ENCODE measurements at regions not wholly inside any gene's neighbourhood (a gene's known extent, or its start where the extent isn't known, plus 50 kb on each side); places are given as distances from the start of the nearest gene placed in this dataset.

DNA sequence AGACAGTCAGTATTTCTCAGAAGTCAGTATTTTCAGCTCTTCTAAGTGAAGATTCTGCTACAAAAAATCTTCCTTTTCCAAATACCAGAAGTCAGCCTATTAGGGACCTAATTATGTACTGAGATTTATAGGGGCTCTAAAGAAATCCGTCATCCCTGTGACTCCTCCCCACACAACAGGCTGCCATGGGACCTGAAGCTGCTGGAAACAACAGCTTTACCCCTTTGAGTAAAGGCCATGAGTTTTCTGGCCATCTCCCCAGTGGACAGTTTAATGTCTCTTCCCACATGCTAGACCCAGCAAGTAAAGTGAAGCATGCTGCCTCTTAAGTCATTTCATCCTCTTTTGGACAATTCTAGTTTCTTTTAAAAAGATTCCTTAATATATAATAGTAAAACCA lies 255.7 kb upstream of the ACVR2A start:
- Histone ChIP-seq H3K27me3 (ENCODE audit: insufficient read depth) (no peaks in the 10 kb centered on the region), H3K79me2 (replicated peaks; ENCODE audit: insufficient read depth) (no peaks in the 10 kb centered on the region), H2AFZ (no peak overlapping the region), H3K4me1 (ENCODE audit: insufficient read depth) (no peaks in the 10 kb centered on the region), H3K36me3 (ENCODE audit: insufficient read depth) (no peaks in the 10 kb centered on the region), H3K4me2 (no peak overlapping the region), H3K9me2 (ENCODE audit: insufficient read depth) (no peaks in the 10 kb centered on the region), H3F3A (replicated peaks; ENCODE audit: low read depth) (no peaks in the 10 kb centered on the region), H3K27ac (ENCODE audit: low read depth) (no peak overlapping the region), H4K20me1 (replicated peaks; ENCODE audit: insufficient read depth) (no peaks in the 10 kb centered on the region), H3K4me3 (no peak overlapping the region)
- peaks cover 7% of the 10 kb centered on the region for H3K9me3 Mint-ChIP-seq
- peaks cover 6% of the 10 kb centered on the region; the same call in 2 of the 3 replicates for H3K4me1 Mint-ChIP-seq
- H3K27ac Mint-ChIP-seq: no peak overlapping the region
- H3K36me3 Mint-ChIP-seq (ENCODE audit: low read depth): peaks cover 5% of the 10 kb centered on the region
- peaks cover 4% of the 10 kb centered on the region for H3K27me3 Mint-ChIP-seq (ENCODE audit: insufficient read depth, low read depth, poor library complexity)
- no peak overlapping the region for H3K4me3 Mint-ChIP-seq
- TF ChIP-seq JUNB (IDR thresholded peaks at IDR 0.05; ENCODE audit: unreplicated experiment): no peak
- TF ChIP-seq ZNF114 (CRISPR knock-in tag; IDR thresholded peaks at IDR 0.05): no peak
- TF ChIP-seq ZNF331 (CRISPR knock-in tag; IDR thresholded peaks at IDR 0.05; ENCODE audit: low read depth): no peak
- no peak for TF ChIP-seq NANOG (IDR thresholded peaks at IDR 0.05; ENCODE audit: borderline replicate concordance)
- no peak for TF ChIP-seq ETS1 (IDR thresholded peaks at IDR 0.05)
- TF ChIP-seq, protein P1, sequence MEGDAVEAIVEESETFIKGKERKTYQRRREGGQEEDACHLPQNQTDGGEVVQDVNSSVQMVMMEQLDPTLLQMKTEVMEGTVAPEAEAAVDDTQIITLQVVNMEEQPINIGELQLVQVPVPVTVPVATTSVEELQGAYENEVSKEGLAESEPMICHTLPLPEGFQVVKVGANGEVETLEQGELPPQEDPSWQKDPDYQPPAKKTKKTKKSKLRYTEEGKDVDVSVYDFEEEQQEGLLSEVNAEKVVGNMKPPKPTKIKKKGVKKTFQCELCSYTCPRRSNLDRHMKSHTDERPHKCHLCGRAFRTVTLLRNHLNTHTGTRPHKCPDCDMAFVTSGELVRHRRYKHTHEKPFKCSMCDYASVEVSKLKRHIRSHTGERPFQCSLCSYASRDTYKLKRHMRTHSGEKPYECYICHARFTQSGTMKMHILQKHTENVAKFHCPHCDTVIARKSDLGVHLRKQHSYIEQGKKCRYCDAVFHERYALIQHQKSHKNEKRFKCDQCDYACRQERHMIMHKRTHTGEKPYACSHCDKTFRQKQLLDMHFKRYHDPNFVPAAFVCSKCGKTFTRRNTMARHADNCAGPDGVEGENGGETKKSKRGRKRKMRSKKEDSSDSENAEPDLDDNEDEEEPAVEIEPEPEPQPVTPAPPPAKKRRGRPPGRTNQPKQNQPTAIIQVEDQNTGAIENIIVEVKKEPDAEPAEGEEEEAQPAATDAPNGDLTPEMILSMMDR (conservative IDR thresholded peaks at IDR 0.05; ENCODE audit: low read depth in 2 of 2): no peak
- no peak for ATAC-seq
- no peak for DNase-seq (ENCODE audit: low spot score)

- Mint-ChIP-seq H3K27me3 (ENCODE audit: insufficient read depth, low read depth, poor library complexity) (peaks cover 4% of the 10 kb centered on the region), H3K36me3 (ENCODE audit: low read depth) (peaks cover 5% of the 10 kb centered on the region), H3K4me3 (no peak overlapping the region), H3K4me1 (peaks cover 6% of the 10 kb centered on the region; the same call in 2 of the 3 replicates), H3K9me3 (peaks cover 7% of the 10 kb centered on the region), H3K27ac (no peak overlapping the region)
- ATAC-seq (no peak), DNase-seq (ENCODE audit: low spot score) (no peak)
- no peaks in the 10 kb centered on the region for H4K20me1 ChIP-seq (replicated peaks; ENCODE audit: insufficient read depth)
- no peaks in the 10 kb centered on the region for H3F3A ChIP-seq (replicated peaks; ENCODE audit: low read depth)
- H3K4me1 ChIP-seq (ENCODE audit: insufficient read depth): no peaks in the 10 kb centered on the region
- no peaks in the 10 kb centered on the region for H3K27me3 ChIP-seq (ENCODE audit: insufficient read depth)
- no peaks in the 10 kb centered on the region for H3K79me2 ChIP-seq (replicated peaks; ENCODE audit: insufficient read depth)
- no peaks in the 10 kb centered on the region for H3K36me3 ChIP-seq (ENCODE audit: insufficient read depth)
- no peak overlapping the region for H3K4me2 ChIP-seq
- no peaks in the 10 kb centered on the region for H3K9me2 ChIP-seq (ENCODE audit: insufficient read depth)
- H3K4me3 ChIP-seq: no peak overlapping the region
- no peak overlapping the region for H3K27ac ChIP-seq (ENCODE audit: low read depth)
- H2AFZ ChIP-seq: no peak overlapping the region
- no peak for TF ChIP-seq EZH2 (IDR thresholded peaks at IDR 0.05; ENCODE audit: low read depth, unreplicated experiment)
- TF ChIP-seq, protein P2, sequence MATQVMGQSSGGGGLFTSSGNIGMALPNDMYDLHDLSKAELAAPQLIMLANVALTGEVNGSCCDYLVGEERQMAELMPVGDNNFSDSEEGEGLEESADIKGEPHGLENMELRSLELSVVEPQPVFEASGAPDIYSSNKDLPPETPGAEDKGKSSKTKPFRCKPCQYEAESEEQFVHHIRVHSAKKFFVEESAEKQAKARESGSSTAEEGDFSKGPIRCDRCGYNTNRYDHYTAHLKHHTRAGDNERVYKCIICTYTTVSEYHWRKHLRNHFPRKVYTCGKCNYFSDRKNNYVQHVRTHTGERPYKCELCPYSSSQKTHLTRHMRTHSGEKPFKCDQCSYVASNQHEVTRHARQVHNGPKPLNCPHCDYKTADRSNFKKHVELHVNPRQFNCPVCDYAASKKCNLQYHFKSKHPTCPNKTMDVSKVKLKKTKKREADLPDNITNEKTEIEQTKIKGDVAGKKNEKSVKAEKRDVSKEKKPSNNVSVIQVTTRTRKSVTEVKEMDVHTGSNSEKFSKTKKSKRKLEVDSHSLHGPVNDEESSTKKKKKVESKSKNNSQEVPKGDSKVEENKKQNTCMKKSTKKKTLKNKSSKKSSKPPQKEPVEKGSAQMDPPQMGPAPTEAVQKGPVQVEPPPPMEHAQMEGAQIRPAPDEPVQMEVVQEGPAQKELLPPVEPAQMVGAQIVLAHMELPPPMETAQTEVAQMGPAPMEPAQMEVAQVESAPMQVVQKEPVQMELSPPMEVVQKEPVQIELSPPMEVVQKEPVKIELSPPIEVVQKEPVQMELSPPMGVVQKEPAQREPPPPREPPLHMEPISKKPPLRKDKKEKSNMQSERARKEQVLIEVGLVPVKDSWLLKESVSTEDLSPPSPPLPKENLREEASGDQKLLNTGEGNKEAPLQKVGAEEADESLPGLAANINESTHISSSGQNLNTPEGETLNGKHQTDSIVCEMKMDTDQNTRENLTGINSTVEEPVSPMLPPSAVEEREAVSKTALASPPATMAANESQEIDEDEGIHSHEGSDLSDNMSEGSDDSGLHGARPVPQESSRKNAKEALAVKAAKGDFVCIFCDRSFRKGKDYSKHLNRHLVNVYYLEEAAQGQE (IDR thresholded peaks at IDR 0.05; ENCODE audit: unreplicated experiment): no peak
- no peak for TF ChIP-seq STAT1 (IDR thresholded peaks at IDR 0.05; ENCODE audit: unreplicated experiment)
- TF ChIP-seq POLR2AphosphoS5 (IDR thresholded peaks at IDR 0.05; ENCODE audit: low read depth): no peak
- no peak for TF ChIP-seq CREB1 (CRISPR knock-in tag; IDR thresholded peaks at IDR 0.05; ENCODE audit: low read depth)
- no peak for TF ChIP-seq JUNB (IDR thresholded peaks at IDR 0.05; ENCODE audit: unreplicated experiment)
- TF ChIP-seq NANOG (IDR thresholded peaks at IDR 0.05; ENCODE audit: borderline replicate concordance): no peak
- TF ChIP-seq, protein P1 (conservative IDR thresholded peaks at IDR 0.05; ENCODE audit: low read depth in 2 of 2): no peak
- no peak for TF ChIP-seq ZNF114 (CRISPR knock-in tag; IDR thresholded peaks at IDR 0.05)
Observed at GRCh38 chr2:147588191-147588590, 256.6 kb upstream of the ACVR2A start.

All from GM23338 (cell line).